ENCODE measurements at regions not wholly inside any gene's neighbourhood (a gene's known extent, or its start where the extent isn't known, plus 50 kb on each side); places are given as distances from the start of the nearest gene placed in this dataset.
A peak's percentile ranks its signal among the peaks of the same experiment; 100 is the strongest.

GRCh38 chr1:82538876-82539275 is 738.1 kb downstream of the ADGRL2 start:
- DNase-seq (no peak), ATAC-seq (no peak)
- intact Hi-C loops (cut with DNase I, micrococcal nuclease) = no loop called here

GRCh38 chr1:82534996-82535395 is 734.3 kb downstream of the ADGRL2 start:
- intact Hi-C loops (cut with DNase I, micrococcal nuclease) = no loop called here
- ATAC-seq (no peak), DNase-seq (no peak)

- no peak for ATAC-seq
- no peak for DNase-seq
- intact Hi-C loops (cut with DNase I, micrococcal nuclease) = no loop called here
Measured at GRCh38 chr1:82525378-82525777, 724.6 kb downstream of the ADGRL2 start.

GRCh38 chr1:82520611-82521010 is 719.9 kb downstream of the ADGRL2 start:
- ATAC-seq = no peak
- DNase-seq = no peak
- intact Hi-C loops (cut with DNase I, micrococcal nuclease) = no loop called here

- intact Hi-C loops (cut with DNase I, micrococcal nuclease) = no loop called here
- no peak for ATAC-seq
- DNase-seq = peak in 1 of 2 donors; percentile 7
Measured at GRCh38 chr1:82517586-82517985, 716.9 kb downstream of the ADGRL2 start.

- no peak for ATAC-seq
- intact Hi-C loops (cut with DNase I, micrococcal nuclease) = no loop called here
Measured at GRCh38 chr1:82515650-82516049, 714.9 kb downstream of the ADGRL2 start.

GRCh38 chr1:82511441-82511840 is 710.7 kb downstream of the ADGRL2 start:
- intact Hi-C loops (cut with DNase I, micrococcal nuclease) = no loop called here
- ATAC-seq = no peak
- no peak for DNase-seq

More at GRCh38 chr1:82515650-82516049, 714.9 kb downstream of the ADGRL2 start:
- no peak for DNase-seq

GRCh38 chr1:82510431-82510830 is 709.7 kb downstream of the ADGRL2 start:
- DNase-seq (no peak), ATAC-seq (no peak)
- intact Hi-C loops (cut with DNase I, micrococcal nuclease) = no loop called here

GRCh38 chr1:82507011-82507410 is 706.3 kb downstream of the ADGRL2 start:
- ATAC-seq (no peak), DNase-seq (no peak)
- intact Hi-C loops (cut with DNase I, micrococcal nuclease) = no loop called here

GRCh38 chr1:82503822-82504221 is 703.1 kb downstream of the ADGRL2 start:
- intact Hi-C loops (cut with DNase I, micrococcal nuclease) = no loop called here
- DNase-seq (no peak), ATAC-seq (no peak)

- DNase-seq = no peak
- intact Hi-C loops (cut with DNase I, micrococcal nuclease) = no loop called here
- no peak for ATAC-seq
Measured at GRCh38 chr1:82499022-82499421, 698.3 kb downstream of the ADGRL2 start.

- intact Hi-C loops (cut with DNase I, micrococcal nuclease) = no loop called here
- DNase-seq (no peak), ATAC-seq (no peak)
Measured at GRCh38 chr1:82494117-82494516, 693.4 kb downstream of the ADGRL2 start.

- no peak for ATAC-seq
- no peak for DNase-seq
- intact Hi-C loops (cut with DNase I, micrococcal nuclease) = no loop called here
Measured at GRCh38 chr1:82492159-82492558, 691.4 kb downstream of the ADGRL2 start.

- no peak for DNase-seq
- no peak for ATAC-seq
- intact Hi-C loops (cut with DNase I, micrococcal nuclease) = no loop called here
Measured at GRCh38 chr1:82491301-82492048, 690.7 kb downstream of the ADGRL2 start.

- intact Hi-C loops (cut with DNase I, micrococcal nuclease) = no loop called here
- ATAC-seq (no peak), DNase-seq (no peak)
Measured at GRCh38 chr1:82487778-82488177, 687.0 kb downstream of the ADGRL2 start.

GRCh38 chr1:82486969-82487368 is 686.2 kb downstream of the ADGRL2 start:
- DNase-seq (no peak), ATAC-seq (no peak)
- intact Hi-C loops (cut with DNase I, micrococcal nuclease) = no loop called here

- DNase-seq (no peak), ATAC-seq (no peak)
- intact Hi-C loops (cut with DNase I, micrococcal nuclease) = no loop called here
Measured at GRCh38 chr1:82486468-82486867, 685.7 kb downstream of the ADGRL2 start.

GRCh38 chr1:82485591-82486369 is 685.0 kb downstream of the ADGRL2 start:
- DNase-seq (peak in 1 of 2 donors; percentile 27), ATAC-seq (no peak)
- intact Hi-C loops (cut with DNase I, micrococcal nuclease) = no loop called here

GRCh38 chr1:82483146-82483545 is 682.4 kb downstream of the ADGRL2 start:
- no peak for ATAC-seq
- intact Hi-C loops (cut with DNase I, micrococcal nuclease) = no loop called here
- DNase-seq = no peak

- no peak for DNase-seq
- ATAC-seq = no peak
- intact Hi-C loops (cut with DNase I, micrococcal nuclease) = no loop called here
Measured at GRCh38 chr1:82478916-82479315, 678.2 kb downstream of the ADGRL2 start.

All from left colon (tissue), 2 donors.